Upper lobe of left lung (tissue), 6 donors: ENCODE measurements at regions not wholly inside any gene's neighbourhood (a gene's known extent, or its start where the extent isn't known, plus 50 kb on each side); places are given as distances from the start of the nearest gene placed in this dataset.
"Not testable (repeated sequence)": the region's sequence is repeated elsewhere in the genome, so short reads cannot be mapped to it uniquely, and the experiment has no call there.

Experiments used
- ATAC-seq, 2 donors: fragments of 200-7000 bp; cut with Tn5 transposase; one replicate each; pipeline ENCODE4 v1.9.1; 2022; ENCODE audit warnings: mild to moderate bottlenecking in 2 of 2, moderate library complexity in 2 of 2; ENCODE audit not compliant: low FRiP score in 2 of 2
- DNase-seq, 2 donors: peaks; one replicate each; pipeline ENCODE4 v3.0.0-alpha.2; 2019 to 2020
- H3K27ac ChIP-seq, 4 donors: fragments of 200-600 bp; sonication (generic); one replicate each; pipeline ENCODE4 v1.5.1; 2016 to 2019
- H3K27me3 ChIP-seq, 4 donors: fragments of 200-600 bp; sonication (generic); one replicate each; pipeline ENCODE4 v1.5.1; 2017 to 2019
- H3K36me3 ChIP-seq, 4 donors: fragments of 200-600 bp; sonication (generic); one replicate each; pipeline ENCODE4 v1.5.1; 2016 to 2019
- H3K4me1 ChIP-seq, 4 donors: fragments of 200-600 bp; sonication (generic); one replicate each; pipeline ENCODE4 v1.5.1; 2018 to 2019
- H3K4me3 ChIP-seq, 4 donors: fragments of 200-600 bp; sonication (generic); one replicate each; pipeline ENCODE4 v1.5.1; 2017 to 2019; ENCODE audit warnings: mild to moderate bottlenecking in 2 of 4, moderate library complexity in 1 of 4
- H3K9me3 ChIP-seq, 4 donors: fragments of 200-600 bp; sonication (generic); one replicate each; pipeline ENCODE4 v1.5.1; 2018 to 2019
- POLR2A ChIP-seq, 4 donors: fragments of 450-650 bp; IDR thresholded peaks; one replicate each; pipeline ENCODE4 v1.5.1; 2016 to 2017; ENCODE audit warnings: antibody characterized with exemption in 4 of 4, mild to moderate bottlenecking in 2 of 4
- WGBS, 2 donors: methylation state at CpG; one replicate each; pipeline ENCODE4 v1.1.5; 2017 to 2018; 5-methylcytosine and 5-hydroxymethylcytosine counted together
- TF ChIP-seq, protein P1 (sequence below), 6 experiments: fragments of 450-650 bp in 4 of 6; fragments of 200-600 bp in 2 of 6; sonication (generic) in 2 of 6; IDR thresholded peaks; one replicate each; pipeline ENCODE4 v1.5.1; 2016 to 2019; ENCODE audit warnings: antibody characterized with exemption in 6 of 6
- donor health status: DM: no; HTN: no; CAD: no; lungs with moderate emphysema.
- donor health status: DM: no; HTN: yes; CAD: no; lungs with severe emphysema.

DNA sequence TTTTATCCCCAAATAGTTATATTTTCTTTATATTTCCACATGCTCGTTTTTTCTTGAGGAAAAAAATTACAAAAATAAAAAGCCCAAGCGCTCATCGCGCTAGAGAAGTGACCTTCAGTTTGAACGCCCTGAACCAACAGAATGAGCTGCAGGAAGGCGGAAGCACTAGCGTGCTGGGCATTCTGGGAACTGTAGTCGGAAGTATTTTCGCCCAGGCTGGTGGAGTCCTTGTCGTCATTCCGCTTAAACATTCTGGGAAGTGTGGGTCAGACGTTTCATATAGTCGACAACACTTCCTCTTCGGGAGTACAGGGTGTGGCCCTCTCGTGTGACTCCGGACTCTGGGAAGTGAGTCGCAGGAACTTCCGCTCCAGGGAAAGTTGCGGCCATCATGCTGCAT, 692.4 kb upstream of the DEFB115 start:
- not testable (repeated sequence) for H3K4me1 ChIP-seq, DNase-seq, H3K4me3 ChIP-seq, ATAC-seq, H3K9me3 ChIP-seq, H3K36me3 ChIP-seq, H3K27ac ChIP-seq, H3K27me3 ChIP-seq
- 71% methylated on average over 11 to 16 of the region's 19 CpGs for WGBS, 2 donors

DNA sequence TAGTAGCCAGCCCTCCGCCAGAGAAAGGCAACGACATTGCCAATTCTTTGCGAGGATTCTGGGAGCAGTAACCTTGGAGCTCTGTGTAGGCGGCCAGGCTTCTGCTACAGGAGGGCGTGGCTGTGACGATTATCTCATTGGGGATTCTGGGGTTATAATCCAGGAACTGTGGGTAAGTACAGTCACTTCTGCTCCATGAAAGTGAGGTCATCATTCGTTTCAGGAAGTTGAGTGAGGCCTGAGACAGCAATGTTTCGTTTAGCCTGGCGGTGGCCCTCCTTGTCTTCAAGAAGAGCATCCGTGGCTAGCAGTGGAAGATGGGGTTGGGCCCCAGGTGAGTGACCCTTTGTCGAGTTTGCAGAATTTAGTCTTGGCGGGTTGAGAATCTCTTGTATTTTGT, 687.6 kb upstream of the DEFB115 start:
- H3K4me1 ChIP-seq, ATAC-seq, H3K9me3 ChIP-seq, H3K4me3 ChIP-seq, H3K27me3 ChIP-seq, H3K27ac ChIP-seq, DNase-seq, H3K36me3 ChIP-seq: not testable (repeated sequence)
- WGBS, 2 donors = 86 to 90% methylated on average over 7 to 10 of the region's 12 CpGs

DNA sequence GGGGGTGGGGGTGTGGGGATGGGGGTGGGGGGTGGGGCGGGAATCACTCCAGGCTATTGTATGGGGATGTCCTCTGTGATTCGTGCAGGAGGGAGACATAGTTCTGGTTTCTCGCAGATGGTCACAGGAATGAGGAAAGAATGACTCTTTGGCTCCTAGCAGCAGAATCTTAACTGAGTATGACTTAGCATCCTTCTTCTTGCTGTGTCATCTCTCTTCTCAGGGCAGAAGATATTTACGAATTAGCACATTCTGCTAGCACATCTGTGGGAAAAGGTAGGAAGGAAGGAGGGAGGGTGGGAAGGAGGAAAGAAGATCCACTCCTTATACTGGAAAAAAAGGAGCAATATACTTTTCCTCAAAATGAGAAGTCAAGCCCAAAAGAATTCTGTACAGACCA, 686.8 kb upstream of the DEFB115 start:
- H3K27me3 ChIP-seq, H3K4me3 ChIP-seq, H3K4me1 ChIP-seq, H3K36me3 ChIP-seq, H3K9me3 ChIP-seq, H3K27ac ChIP-seq, ATAC-seq, DNase-seq: not testable (repeated sequence)
- 76 to 78% methylated on average over 4 of the region's 4 CpGs for WGBS, 2 donors

DNA sequence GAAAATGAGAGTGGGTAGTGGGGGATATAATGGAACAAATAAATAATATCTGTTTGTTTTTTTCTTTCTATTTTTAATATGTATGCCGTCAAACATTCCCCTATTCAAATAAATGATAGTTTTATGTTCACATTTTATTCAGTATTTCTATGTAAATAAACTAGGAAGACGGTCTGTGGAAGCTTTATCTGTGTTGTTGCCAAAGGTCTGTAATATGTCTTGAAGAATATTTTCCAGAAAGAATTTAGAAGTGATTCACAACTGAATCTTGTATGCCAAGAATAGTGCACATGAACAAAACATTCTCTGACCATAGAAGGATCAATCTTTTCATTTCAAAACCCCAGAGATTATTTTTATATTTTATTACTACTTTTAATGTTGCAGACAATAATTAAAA, 683.1 kb upstream of the DEFB115 start:
- not testable (repeated sequence) for H3K9me3 ChIP-seq, H3K4me3 ChIP-seq, H3K27ac ChIP-seq, H3K27me3 ChIP-seq, H3K36me3 ChIP-seq, H3K4me1 ChIP-seq, DNase-seq, ATAC-seq
- WGBS, 2 donors = 65 to 86% methylated on average over 2 of the region's 2 CpGs

DNA sequence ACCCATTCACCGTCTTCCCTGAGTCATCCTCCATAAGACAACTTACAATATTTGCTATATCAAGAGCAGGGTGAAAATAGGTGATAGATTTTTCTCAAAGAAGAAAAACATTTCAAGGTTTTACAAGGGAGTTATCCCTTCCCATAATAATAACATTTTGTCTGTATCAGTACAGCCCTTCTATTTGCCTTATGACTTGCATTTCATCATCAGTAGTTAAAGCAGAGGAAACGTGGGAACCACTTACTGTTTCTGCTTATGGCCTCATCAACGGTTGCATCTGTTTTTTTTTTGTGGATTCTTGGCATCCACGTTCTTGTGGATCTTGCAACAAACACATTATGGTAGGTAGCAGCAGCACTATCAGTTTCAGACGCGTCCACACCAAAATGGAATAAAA, 678.4 kb upstream of the DEFB115 start:
- peak overlapping the region in 3 of 4 donors; percentile 32 to 52 (median 52) for H3K4me3 ChIP-seq
- H3K4me1 ChIP-seq, H3K27me3 ChIP-seq, DNase-seq, H3K27ac ChIP-seq, H3K36me3 ChIP-seq, H3K9me3 ChIP-seq, ATAC-seq: not testable (repeated sequence)
- WGBS, 2 donors = 30 to 53% methylated on average over 6 of the region's 6 CpGs

DNA sequence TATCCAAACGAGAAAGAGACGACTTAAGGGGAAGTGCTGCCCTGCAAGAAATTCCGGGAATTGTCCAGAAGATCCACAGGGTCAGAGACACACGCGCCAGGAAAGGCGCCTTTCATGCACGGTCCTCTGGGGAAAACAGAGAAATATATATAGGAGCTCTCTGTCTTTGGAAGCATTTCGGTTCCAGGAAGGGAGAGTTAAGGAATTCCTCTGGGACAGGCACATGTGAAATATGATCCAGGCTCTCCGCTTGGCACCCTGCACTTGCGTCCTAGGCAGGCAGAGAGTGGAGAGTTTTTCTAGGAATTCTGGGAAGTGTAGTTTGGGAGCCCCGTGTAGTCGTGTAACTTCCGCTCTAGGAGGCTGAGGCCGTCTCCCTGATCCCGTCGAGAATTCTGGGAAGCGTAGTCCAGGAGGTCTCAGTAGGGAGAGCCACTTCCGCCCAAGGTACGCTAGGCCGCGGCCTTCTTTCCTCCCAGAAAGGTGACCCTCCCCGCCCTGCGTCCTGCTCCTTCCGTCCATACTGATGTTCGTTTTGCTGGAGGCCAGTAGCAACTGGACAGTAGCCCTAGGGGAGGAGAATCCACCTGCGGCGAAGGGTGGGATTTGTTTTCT, 677.5 kb upstream of the DEFB115 start:
- DNase-seq (peak in 1 of 2 donors; percentile 71), ATAC-seq (peak; percentile 98 to 99)
- not testable (repeated sequence) for H3K4me1 ChIP-seq, H3K27me3 ChIP-seq, H3K9me3 ChIP-seq, H3K36me3 ChIP-seq
- Histone ChIP-seq H3K27ac (peak overlapping the region in 2 of 4 donors; percentile 35 to 59), H3K4me3 (peak overlapping the region in 3 of 4 donors; percentile 32 to 52 (median 52))
- peak in 1 of 4 donors; percentile 16 for TF ChIP-seq POLR2A (IDR thresholded peaks at IDR 0.05)
- WGBS, 2 donors = 13 to 24% methylated on average over 17 to 27 of the region's 27 CpGs

DNA sequence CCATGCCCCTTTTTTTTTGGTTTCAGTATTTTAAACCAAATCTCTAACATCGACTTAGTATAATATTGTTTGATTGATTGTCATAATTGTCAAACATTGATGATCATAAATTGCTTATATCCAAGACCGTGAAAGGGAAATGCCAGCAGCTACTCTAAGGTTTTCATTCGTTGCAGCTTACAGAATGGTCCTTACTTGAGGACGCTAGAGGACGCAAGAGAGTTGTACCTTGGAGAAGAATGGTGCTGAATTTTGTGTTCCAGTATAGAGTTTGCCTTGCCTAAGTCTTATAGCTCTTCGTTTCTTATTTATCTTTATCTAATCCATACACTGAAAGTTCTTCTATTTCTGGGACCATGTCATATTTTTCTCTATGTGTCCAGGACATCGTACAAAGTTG, 675.6 kb upstream of the DEFB115 start:
- not testable (repeated sequence) for DNase-seq, ATAC-seq, H3K4me3 ChIP-seq, H3K9me3 ChIP-seq, H3K27me3 ChIP-seq, H3K27ac ChIP-seq, H3K36me3 ChIP-seq
- 38 to 56% methylated on average over 7 of the region's 7 CpGs for WGBS, 2 donors
- H3K4me1 ChIP-seq = peaks cover 0 to 10% (median 7%) of the 10 kb centered on the region in 4 donors

DNA sequence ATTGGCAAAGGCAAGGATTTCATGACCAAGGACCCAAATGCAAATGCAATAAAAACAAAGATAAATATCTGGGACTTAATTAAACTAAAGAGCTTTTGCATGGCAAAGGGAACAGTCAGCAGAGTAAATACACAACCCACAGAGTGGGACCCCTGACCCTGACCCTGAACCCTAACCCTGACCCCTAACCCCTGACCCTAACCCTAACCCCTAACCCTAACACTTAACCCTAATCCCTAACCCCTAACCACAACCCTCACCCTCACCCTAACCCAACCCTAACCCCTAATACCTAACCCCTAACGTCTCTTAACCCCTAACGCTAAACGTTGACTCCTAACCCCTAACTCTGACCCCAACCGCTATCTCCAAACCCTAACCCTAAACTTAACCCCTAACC, 673.1 kb upstream of the DEFB115 start:
- not testable (repeated sequence) for DNase-seq, H3K27me3 ChIP-seq, H3K9me3 ChIP-seq, H3K36me3 ChIP-seq, H3K4me3 ChIP-seq, H3K27ac ChIP-seq, ATAC-seq
- 72 to 84% methylated on average over 4 of the region's 4 CpGs for WGBS, 2 donors
- H3K4me1 ChIP-seq = peaks cover 0 to 10% (median 7%) of the 10 kb centered on the region in 4 donors

DNA sequence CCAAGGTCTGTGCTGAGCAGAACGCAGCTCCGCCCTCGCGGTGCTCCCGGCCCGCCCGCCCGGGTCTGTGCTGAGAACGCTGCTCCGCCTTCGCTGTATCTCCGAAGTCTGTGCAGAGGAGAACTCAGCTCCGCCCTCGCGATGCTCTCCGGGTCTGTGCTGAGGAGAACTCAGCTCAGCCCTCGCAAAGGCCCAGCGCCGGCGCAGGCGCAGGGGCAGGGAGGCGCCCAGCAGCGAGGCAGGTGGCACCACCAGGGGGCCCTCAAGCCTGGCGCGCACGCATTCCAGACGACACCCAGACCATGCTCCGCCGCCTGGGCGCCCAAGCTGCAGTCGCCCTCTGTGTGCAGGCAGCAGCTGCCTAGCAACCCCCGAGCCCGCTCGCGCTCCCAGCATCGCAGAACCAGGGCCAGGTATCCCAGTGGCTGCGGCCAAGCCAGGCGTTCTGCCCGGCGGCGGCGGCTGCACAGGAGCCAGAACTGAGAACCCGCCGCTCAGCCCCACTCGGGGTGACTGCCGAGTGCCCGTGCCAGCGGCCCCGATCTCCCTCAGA, 672.1 kb upstream of the DEFB115 start:
- DNase-seq = peak; percentile 61 to 90
- TF ChIP-seq, protein P1, sequence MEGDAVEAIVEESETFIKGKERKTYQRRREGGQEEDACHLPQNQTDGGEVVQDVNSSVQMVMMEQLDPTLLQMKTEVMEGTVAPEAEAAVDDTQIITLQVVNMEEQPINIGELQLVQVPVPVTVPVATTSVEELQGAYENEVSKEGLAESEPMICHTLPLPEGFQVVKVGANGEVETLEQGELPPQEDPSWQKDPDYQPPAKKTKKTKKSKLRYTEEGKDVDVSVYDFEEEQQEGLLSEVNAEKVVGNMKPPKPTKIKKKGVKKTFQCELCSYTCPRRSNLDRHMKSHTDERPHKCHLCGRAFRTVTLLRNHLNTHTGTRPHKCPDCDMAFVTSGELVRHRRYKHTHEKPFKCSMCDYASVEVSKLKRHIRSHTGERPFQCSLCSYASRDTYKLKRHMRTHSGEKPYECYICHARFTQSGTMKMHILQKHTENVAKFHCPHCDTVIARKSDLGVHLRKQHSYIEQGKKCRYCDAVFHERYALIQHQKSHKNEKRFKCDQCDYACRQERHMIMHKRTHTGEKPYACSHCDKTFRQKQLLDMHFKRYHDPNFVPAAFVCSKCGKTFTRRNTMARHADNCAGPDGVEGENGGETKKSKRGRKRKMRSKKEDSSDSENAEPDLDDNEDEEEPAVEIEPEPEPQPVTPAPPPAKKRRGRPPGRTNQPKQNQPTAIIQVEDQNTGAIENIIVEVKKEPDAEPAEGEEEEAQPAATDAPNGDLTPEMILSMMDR (IDR thresholded peaks at IDR 0.05) = peak in 4 of 6 experiments; percentile 38 to 93 (median 67)
- 2% methylated on average over 9 of the region's 49 CpGs; no CpG with 5 or more reads in 1 of the 2 donors for WGBS, 2 donors

DNA sequence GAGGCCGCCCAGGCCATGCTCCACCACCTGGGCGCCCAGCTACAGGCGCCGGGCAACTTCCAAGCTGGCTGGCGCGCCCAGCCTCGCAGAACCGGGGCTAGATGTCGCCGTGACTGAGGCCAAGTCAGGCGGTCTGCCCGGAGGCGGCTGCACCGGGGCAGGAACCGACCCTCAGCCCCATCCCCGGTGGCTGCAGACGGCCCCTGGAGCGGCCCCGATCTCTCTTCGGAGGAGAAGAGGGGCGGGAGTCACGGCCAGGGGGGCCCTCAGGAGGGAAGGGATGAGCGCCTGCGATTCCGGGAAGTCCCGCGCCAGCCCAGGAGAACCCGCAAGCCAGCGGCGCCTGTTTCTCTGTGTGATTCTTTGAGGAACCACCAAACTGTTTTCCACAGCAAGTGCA, 671.3 kb upstream of the DEFB115 start:
- DNase-seq = peak in 1 of 2 donors; percentile 69
- not testable (repeated sequence) for H3K27ac ChIP-seq, ATAC-seq, H3K36me3 ChIP-seq, H3K9me3 ChIP-seq, H3K27me3 ChIP-seq
- Histone ChIP-seq H3K4me3 (peak overlapping the region in 3 of 4 donors; percentile 42 to 58 (median 53)), H3K4me1 (peaks cover 0 to 10% (median 7%) of the 10 kb centered on the region in 4 donors)
- 19% methylated on average over 12 of the region's 30 CpGs; no CpG with 5 or more reads in 1 of the 2 donors for WGBS, 2 donors

More for the DNA sequence above, 672.1 kb upstream of the DEFB115 start:
- not testable (repeated sequence) for H3K36me3 ChIP-seq, H3K9me3 ChIP-seq, H3K27me3 ChIP-seq
- peak overlapping the region in 3 of 4 donors; percentile 42 to 58 (median 53) for H3K4me3 ChIP-seq
- H3K4me1 ChIP-seq = peaks cover 0 to 10% (median 7%) of the 10 kb centered on the region in 4 donors
- peak overlapping the region in 1 of 4 donors; percentile 44 for H3K27ac ChIP-seq
- ATAC-seq = peak; percentile 86 to 94
